GM18517 (cell line): ENCODE measurements at regions not wholly inside any gene's neighbourhood (a gene's known extent, or its start where the extent isn't known, plus 50 kb on each side); places are given as distances from the start of the nearest gene placed in this dataset.

ENCODE experiments used
- ATAC-seq: cut with Tn5 transposase; IDR thresholded peaks from one replicate; pipeline ENCODE4 v1.9.1; 2021; ENCODE audit warnings: mild to moderate bottlenecking, moderate library complexity; ENCODE audit not compliant: unreplicated experiment

- no peak for ATAC-seq
Measured at GRCh38 chr9:78491402-78491801, 194.5 kb downstream of the PSAT1 start.

GRCh38 chr9:78493166-78493742, 196.3 kb downstream of the PSAT1 start:
- no peak for ATAC-seq

GRCh38 chr9:78502566-78502965, 205.6 kb downstream of the PSAT1 start:
- ATAC-seq: no peak

- no peak for ATAC-seq
Measured at GRCh38 chr9:78505546-78505945, 208.6 kb downstream of the PSAT1 start.

- ATAC-seq: no peak
Measured at GRCh38 chr9:78507037-78507436, 210.1 kb downstream of the PSAT1 start.

GRCh38 chr9:78510035-78510434, 213.1 kb downstream of the PSAT1 start:
- ATAC-seq: no peak

- no peak for ATAC-seq
Measured at GRCh38 chr9:78515108-78515507, 218.2 kb downstream of the PSAT1 start.

GRCh38 chr9:78519786-78520185, 222.9 kb downstream of the PSAT1 start:
- no peak for ATAC-seq

- ATAC-seq: no peak
Measured at GRCh38 chr9:78521680-78522079, 224.8 kb downstream of the PSAT1 start.

- ATAC-seq: no peak
Measured at GRCh38 chr9:78525986-78526560, 229.1 kb downstream of the PSAT1 start.

GRCh38 chr9:78533500-78533899, 236.6 kb downstream of the PSAT1 start:
- ATAC-seq: no peak

GRCh38 chr9:78539188-78539587, 242.3 kb downstream of the PSAT1 start:
- ATAC-seq: no peak

- no peak for ATAC-seq
Measured at GRCh38 chr9:78539904-78540303, 243.0 kb downstream of the PSAT1 start.

- no peak for ATAC-seq
Measured at GRCh38 chr9:78541868-78542443, 245.0 kb downstream of the PSAT1 start.

GRCh38 chr9:78542491-78543181, 245.7 kb downstream of the PSAT1 start:
- no peak for ATAC-seq

GRCh38 chr9:78543353-78543752, 246.4 kb downstream of the PSAT1 start:
- ATAC-seq: no peak

GRCh38 chr9:78544230-78544629, 247.3 kb downstream of the PSAT1 start:
- ATAC-seq: no peak

GRCh38 chr9:78547831-78548230, 250.9 kb downstream of the PSAT1 start:
- ATAC-seq: no peak

GRCh38 chr9:78548670-78549069, 251.7 kb downstream of the PSAT1 start:
- ATAC-seq: no peak

GRCh38 chr9:78549711-78550110, 252.8 kb downstream of the PSAT1 start:
- no peak for ATAC-seq

GRCh38 chr9:78552802-78553201, 255.9 kb downstream of the PSAT1 start:
- ATAC-seq: no peak

- no peak for ATAC-seq
Measured at GRCh38 chr9:78557540-78557939, 260.6 kb downstream of the PSAT1 start.
